ENCODE measurements at regions not wholly inside any gene's neighbourhood (a gene's known extent, or its start where the extent isn't known, plus 50 kb on each side); places are given as distances from the start of the nearest gene placed in this dataset.

GRCh38 chr14:22303589-22304195 lies 285.3 kb downstream of the DAD1 start:
- TF ChIP-seq EZH2 (IDR thresholded peaks at IDR 0.05; ENCODE audit: low read length, unreplicated experiment) (no peak), CTCF (conservative IDR thresholded peaks at IDR 0.05; ENCODE audit: low read depth, low read length) (peak; percentile 65; the same call in 1 of the 2 replicates), EZH2phosphoT487 (IDR thresholded peaks at IDR 0.05; ENCODE audit: borderline replicate concordance, low read length) (no peak)
- no peak overlapping the region for H3K4me3 ChIP-seq (ENCODE audit: low read length)
- intact Hi-C loops (cut with micrococcal nuclease): loop anchor here (1.0 to 2.0 kb wide), 2 partner anchors 16 to 83 kb away; no protein-coding TSS in a partner anchor
- H3K79me2 ChIP-seq (ENCODE audit: low read length): no peaks in the 10 kb centered on the region
- no peak overlapping the region for H3K9ac ChIP-seq (ENCODE audit: low read length)
- no peaks in the 10 kb centered on the region for H3K9me2 ChIP-seq (replicated peaks; ENCODE audit: low read length)
- ChIA-PET CTCF (interaction anchor here (0.8 kb wide), 1 partner anchor 17 kb away, joined by 6 read pairs; no protein-coding TSS in a partner anchor), POLR2A (ENCODE audit: unreplicated experiment) (no interaction called here)
- no peaks in the 10 kb centered on the region for H4K20me1 ChIP-seq (ENCODE audit: low read length)
- no peaks in the 10 kb centered on the region for H3K36me3 ChIP-seq (ENCODE audit: low read depth, low read length)
- no TSS peak for BruUV-seq (replicated peaks)
- H3K27ac ChIP-seq (ENCODE audit: low read length): no peak overlapping the region
- H3K4me2 ChIP-seq (ENCODE audit: low read length): no peak overlapping the region
- no peaks in the 10 kb centered on the region for H3F3A ChIP-seq (ENCODE audit: low read length, unreplicated experiment)
- H3K4me1 ChIP-seq (ENCODE audit: insufficient read depth, low read length): peaks cover under 1% of the 10 kb centered on the region; the same call in 1 of the 2 replicates
- DNase-seq: peak; percentile 63
- peak; percentile 35 for ATAC-seq
- H3K9me3 ChIP-seq (ENCODE audit: low read length): no peaks in the 10 kb centered on the region
- H2AFZ ChIP-seq (ENCODE audit: low read length): no peak overlapping the region
- H3K27me3 ChIP-seq (ENCODE audit: low read length): no peaks in the 10 kb centered on the region

GRCh38 chr14:22300646-22301045 lies 288.4 kb downstream of the DAD1 start:
- ChIA-PET POLR2A (ENCODE audit: unreplicated experiment) (no interaction called here), CTCF (no interaction called here)
- BruUV-seq (replicated peaks): no TSS peak

More at GRCh38 chr14:22300646-22301045, 288.4 kb downstream of the DAD1 start:
- H3F3A ChIP-seq (ENCODE audit: low read length, unreplicated experiment): peaks cover 5% of the 10 kb centered on the region
- peaks cover 31% of the 10 kb centered on the region for H3K4me1 ChIP-seq (ENCODE audit: insufficient read depth, low read length)
- H3K4me3 ChIP-seq (ENCODE audit: low read length): no peak overlapping the region
- no peaks in the 10 kb centered on the region for H3K9me2 ChIP-seq (replicated peaks; ENCODE audit: low read length)
- no peaks in the 10 kb centered on the region for H4K20me1 ChIP-seq (ENCODE audit: low read length)
- ATAC-seq (no peak), DNase-seq (no peak)
- no peaks in the 10 kb centered on the region for H3K9me3 ChIP-seq (ENCODE audit: low read length)
- H2AFZ ChIP-seq (ENCODE audit: low read length): no peak overlapping the region
- no peak overlapping the region for H3K4me2 ChIP-seq (ENCODE audit: low read length)
- H3K79me2 ChIP-seq (ENCODE audit: low read length): no peaks in the 10 kb centered on the region
- no peak overlapping the region for H3K27ac ChIP-seq (ENCODE audit: low read length)
- no peaks in the 10 kb centered on the region for H3K36me3 ChIP-seq (ENCODE audit: low read depth, low read length)
- no peaks in the 10 kb centered on the region for H3K27me3 ChIP-seq (ENCODE audit: low read length)
- TF ChIP-seq CTCF (conservative IDR thresholded peaks at IDR 0.05; ENCODE audit: low read depth, low read length): no peak
- no peak for TF ChIP-seq EZH2 (IDR thresholded peaks at IDR 0.05; ENCODE audit: low read length, unreplicated experiment)
- intact Hi-C loops (cut with micrococcal nuclease): no loop called here
- H3K9ac ChIP-seq (ENCODE audit: low read length): no peak overlapping the region
